ENCODE measurements at regions not wholly inside any gene's neighbourhood (a gene's known extent, or its start where the extent isn't known, plus 50 kb on each side); places are given as distances from the start of the nearest gene placed in this dataset.

DNA sequence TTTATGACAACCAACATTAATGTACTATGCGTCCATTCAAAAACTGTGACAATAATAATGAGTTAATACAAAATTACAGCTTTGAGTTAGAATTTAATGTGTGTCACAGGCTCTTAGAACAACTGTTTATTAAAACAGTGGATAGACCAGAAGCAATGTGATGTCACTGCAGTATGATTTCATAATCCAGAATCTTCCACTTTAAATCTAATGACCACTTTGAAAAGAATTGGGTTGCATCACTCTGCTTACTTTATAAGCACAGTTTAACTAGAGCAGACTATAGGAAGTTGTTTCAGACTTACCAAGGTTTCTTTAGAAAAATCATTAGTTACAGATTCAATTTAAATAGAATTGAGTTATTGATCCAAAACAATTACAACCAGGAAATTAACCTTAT is 758.5 kb downstream of the KCTD8 start (continued):
- TF ChIP-seq, protein P1, sequence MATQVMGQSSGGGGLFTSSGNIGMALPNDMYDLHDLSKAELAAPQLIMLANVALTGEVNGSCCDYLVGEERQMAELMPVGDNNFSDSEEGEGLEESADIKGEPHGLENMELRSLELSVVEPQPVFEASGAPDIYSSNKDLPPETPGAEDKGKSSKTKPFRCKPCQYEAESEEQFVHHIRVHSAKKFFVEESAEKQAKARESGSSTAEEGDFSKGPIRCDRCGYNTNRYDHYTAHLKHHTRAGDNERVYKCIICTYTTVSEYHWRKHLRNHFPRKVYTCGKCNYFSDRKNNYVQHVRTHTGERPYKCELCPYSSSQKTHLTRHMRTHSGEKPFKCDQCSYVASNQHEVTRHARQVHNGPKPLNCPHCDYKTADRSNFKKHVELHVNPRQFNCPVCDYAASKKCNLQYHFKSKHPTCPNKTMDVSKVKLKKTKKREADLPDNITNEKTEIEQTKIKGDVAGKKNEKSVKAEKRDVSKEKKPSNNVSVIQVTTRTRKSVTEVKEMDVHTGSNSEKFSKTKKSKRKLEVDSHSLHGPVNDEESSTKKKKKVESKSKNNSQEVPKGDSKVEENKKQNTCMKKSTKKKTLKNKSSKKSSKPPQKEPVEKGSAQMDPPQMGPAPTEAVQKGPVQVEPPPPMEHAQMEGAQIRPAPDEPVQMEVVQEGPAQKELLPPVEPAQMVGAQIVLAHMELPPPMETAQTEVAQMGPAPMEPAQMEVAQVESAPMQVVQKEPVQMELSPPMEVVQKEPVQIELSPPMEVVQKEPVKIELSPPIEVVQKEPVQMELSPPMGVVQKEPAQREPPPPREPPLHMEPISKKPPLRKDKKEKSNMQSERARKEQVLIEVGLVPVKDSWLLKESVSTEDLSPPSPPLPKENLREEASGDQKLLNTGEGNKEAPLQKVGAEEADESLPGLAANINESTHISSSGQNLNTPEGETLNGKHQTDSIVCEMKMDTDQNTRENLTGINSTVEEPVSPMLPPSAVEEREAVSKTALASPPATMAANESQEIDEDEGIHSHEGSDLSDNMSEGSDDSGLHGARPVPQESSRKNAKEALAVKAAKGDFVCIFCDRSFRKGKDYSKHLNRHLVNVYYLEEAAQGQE (IDR thresholded peaks at IDR 0.05; ENCODE audit: unreplicated experiment), result no peak

DNA sequence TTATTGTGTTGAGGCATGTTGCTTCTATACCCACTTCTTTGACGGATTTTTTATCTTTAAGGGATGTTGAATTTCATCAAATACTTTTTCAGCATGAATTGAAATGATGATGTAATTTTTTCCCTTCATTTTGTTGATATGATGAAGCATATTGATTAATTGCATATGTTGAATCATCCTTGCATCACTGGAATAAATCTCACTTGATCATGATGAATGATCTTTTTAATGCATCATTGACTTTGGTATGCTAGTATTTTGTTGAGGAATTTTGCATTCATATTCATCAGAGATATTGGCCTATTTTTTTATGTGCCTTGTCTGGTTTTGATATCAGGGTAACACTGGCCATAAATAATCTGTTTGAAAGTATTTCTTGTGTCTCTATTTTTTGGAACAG is 754.7 kb downstream of the KCTD8 start:
- Mint-ChIP-seq H3K27ac (no peak overlapping the region), H3K4me3 (no peak overlapping the region), H3K36me3 (ENCODE audit: low read depth) (no peaks in the 10 kb centered on the region), H3K9me3 (peaks cover 10% of the 10 kb centered on the region; the same call in 2 of the 3 replicates), H3K4me1 (no peaks in the 10 kb centered on the region), H3K27me3 (ENCODE audit: insufficient read depth, low read depth, poor library complexity) (no peaks in the 10 kb centered on the region)
- H3F3A ChIP-seq (replicated peaks; ENCODE audit: low read depth), result no peaks in the 10 kb centered on the region
- no peaks in the 10 kb centered on the region for H4K20me1 ChIP-seq (replicated peaks; ENCODE audit: insufficient read depth)
- H3K27ac ChIP-seq (ENCODE audit: low read depth), result no peak overlapping the region
- no peak for ATAC-seq
- H3K36me3 ChIP-seq (ENCODE audit: insufficient read depth), result no peaks in the 10 kb centered on the region
- H3K79me2 ChIP-seq (replicated peaks; ENCODE audit: insufficient read depth), result no peaks in the 10 kb centered on the region
- H3K4me2 ChIP-seq, result no peak overlapping the region
- no peak overlapping the region for H3K4me3 ChIP-seq
- no peaks in the 10 kb centered on the region for H3K27me3 ChIP-seq (ENCODE audit: insufficient read depth)
- H2AFZ ChIP-seq, result no peak overlapping the region
- H3K9me2 ChIP-seq (ENCODE audit: insufficient read depth), result peaks cover 9% of the 10 kb centered on the region; the same call in 1 of the 2 replicates
- DNase-seq (ENCODE audit: low spot score), result no peak
- H3K4me1 ChIP-seq (ENCODE audit: insufficient read depth), result no peaks in the 10 kb centered on the region
- TF ChIP-seq, protein P1 (IDR thresholded peaks at IDR 0.05; ENCODE audit: unreplicated experiment), result no peak
- TF ChIP-seq, protein P2, sequence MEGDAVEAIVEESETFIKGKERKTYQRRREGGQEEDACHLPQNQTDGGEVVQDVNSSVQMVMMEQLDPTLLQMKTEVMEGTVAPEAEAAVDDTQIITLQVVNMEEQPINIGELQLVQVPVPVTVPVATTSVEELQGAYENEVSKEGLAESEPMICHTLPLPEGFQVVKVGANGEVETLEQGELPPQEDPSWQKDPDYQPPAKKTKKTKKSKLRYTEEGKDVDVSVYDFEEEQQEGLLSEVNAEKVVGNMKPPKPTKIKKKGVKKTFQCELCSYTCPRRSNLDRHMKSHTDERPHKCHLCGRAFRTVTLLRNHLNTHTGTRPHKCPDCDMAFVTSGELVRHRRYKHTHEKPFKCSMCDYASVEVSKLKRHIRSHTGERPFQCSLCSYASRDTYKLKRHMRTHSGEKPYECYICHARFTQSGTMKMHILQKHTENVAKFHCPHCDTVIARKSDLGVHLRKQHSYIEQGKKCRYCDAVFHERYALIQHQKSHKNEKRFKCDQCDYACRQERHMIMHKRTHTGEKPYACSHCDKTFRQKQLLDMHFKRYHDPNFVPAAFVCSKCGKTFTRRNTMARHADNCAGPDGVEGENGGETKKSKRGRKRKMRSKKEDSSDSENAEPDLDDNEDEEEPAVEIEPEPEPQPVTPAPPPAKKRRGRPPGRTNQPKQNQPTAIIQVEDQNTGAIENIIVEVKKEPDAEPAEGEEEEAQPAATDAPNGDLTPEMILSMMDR (conservative IDR thresholded peaks at IDR 0.05; ENCODE audit: low read depth in 2 of 2), result no peak
- TF ChIP-seq, protein P3, sequence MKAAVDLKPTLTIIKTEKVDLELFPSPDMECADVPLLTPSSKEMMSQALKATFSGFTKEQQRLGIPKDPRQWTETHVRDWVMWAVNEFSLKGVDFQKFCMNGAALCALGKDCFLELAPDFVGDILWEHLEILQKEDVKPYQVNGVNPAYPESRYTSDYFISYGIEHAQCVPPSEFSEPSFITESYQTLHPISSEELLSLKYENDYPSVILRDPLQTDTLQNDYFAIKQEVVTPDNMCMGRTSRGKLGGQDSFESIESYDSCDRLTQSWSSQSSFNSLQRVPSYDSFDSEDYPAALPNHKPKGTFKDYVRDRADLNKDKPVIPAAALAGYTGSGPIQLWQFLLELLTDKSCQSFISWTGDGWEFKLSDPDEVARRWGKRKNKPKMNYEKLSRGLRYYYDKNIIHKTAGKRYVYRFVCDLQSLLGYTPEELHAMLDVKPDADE (IDR thresholded peaks at IDR 0.05), result no peak
- TF ChIP-seq JUNB (IDR thresholded peaks at IDR 0.05; ENCODE audit: unreplicated experiment) (no peak), POLR2AphosphoS5 (IDR thresholded peaks at IDR 0.05; ENCODE audit: low read depth) (no peak), CREB1 (CRISPR knock-in tag; IDR thresholded peaks at IDR 0.05; ENCODE audit: low read depth) (no peak), ZNF331 (CRISPR knock-in tag; IDR thresholded peaks at IDR 0.05; ENCODE audit: low read depth) (no peak), EZH2phosphoT487 (IDR thresholded peaks at IDR 0.05; ENCODE audit: unreplicated experiment) (no peak), NANOG (IDR thresholded peaks at IDR 0.05; ENCODE audit: borderline replicate concordance) (no peak)

All from GM23338 (cell line).